Glutamatergic neuron (in vitro differentiated cells): ENCODE measurements at regions not wholly inside any gene's neighbourhood (a gene's known extent, or its start where the extent isn't known, plus 50 kb on each side); places are given as distances from the start of the nearest gene placed in this dataset.

Experiments used
- DNase-seq: peaks from one replicate; pipeline ENCODE4 v3.0.0; 2022
- H3K27ac Mint-ChIP-seq: one replicate; pipeline ENCODE4 v1.8.0; 2020; ENCODE audit warnings: mild to moderate bottlenecking, mixed read lengths, inconsistent platforms; ENCODE audit not compliant: unreplicated experiment
- H3K27me3 Mint-ChIP-seq: one replicate; pipeline ENCODE4 v1.8.0; 2020; ENCODE audit warnings: mild to moderate bottlenecking, moderate library complexity, mixed read lengths, inconsistent platforms; ENCODE audit not compliant: unreplicated experiment
- H3K36me3 Mint-ChIP-seq: one replicate; pipeline ENCODE4 v1.8.0; 2020; ENCODE audit warnings: mild to moderate bottlenecking, mixed read lengths, inconsistent platforms; ENCODE audit not compliant: unreplicated experiment
- H3K4me1 Mint-ChIP-seq: one replicate; pipeline ENCODE4 v1.8.0; 2020; ENCODE audit warnings: mild to moderate bottlenecking, low read depth, mixed read lengths, inconsistent platforms; ENCODE audit not compliant: unreplicated experiment
- H3K4me3 Mint-ChIP-seq: one replicate; pipeline ENCODE4 v1.8.0; 2020; ENCODE audit warnings: mild to moderate bottlenecking, mixed read lengths, inconsistent platforms; ENCODE audit not compliant: unreplicated experiment
- H3K9me3 Mint-ChIP-seq: one replicate; pipeline ENCODE4 v1.8.0; 2020; ENCODE audit warnings: mild to moderate bottlenecking, moderate library complexity, mixed read lengths, inconsistent platforms; ENCODE audit not compliant: unreplicated experiment
- CTCF ChIP-seq: fragments of 200-600 bp; sonication (generic); IDR thresholded peaks from one replicate; pipeline ENCODE4 v1.5.0; 2021; ENCODE audit not compliant: partially characterized antibody, unreplicated experiment

DNA sequence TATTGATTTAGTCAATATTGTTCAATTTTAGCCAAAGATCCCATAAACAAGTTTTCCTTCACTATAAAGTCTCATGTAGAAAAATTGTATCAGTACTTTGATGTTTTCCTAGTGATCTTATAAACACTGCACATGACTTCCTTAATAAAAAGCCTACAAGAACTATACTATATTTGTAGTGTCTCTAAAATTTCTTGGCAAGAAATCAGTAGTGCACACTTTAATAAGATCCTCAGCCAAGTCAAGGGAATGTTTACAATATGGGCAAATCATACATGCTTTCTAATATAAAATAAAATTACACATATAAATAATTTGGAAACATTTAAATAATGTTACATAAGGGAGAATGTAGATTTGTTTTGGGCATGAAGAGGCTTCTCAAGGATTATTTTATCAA, 203.0 kb upstream of the CCDC179 start:
- H3K36me3 Mint-ChIP-seq: no peaks in the 10 kb centered on the region
- H3K4me1 Mint-ChIP-seq: no peaks in the 10 kb centered on the region
- H3K27ac Mint-ChIP-seq: no peak overlapping the region
- TF ChIP-seq CTCF: no peak
- DNase-seq: no peak
- H3K4me3 Mint-ChIP-seq: no peak overlapping the region
- H3K9me3 Mint-ChIP-seq: no peaks in the 10 kb centered on the region
- no peaks in the 10 kb centered on the region for H3K27me3 Mint-ChIP-seq

- Mint-ChIP-seq H3K9me3 (no peaks in the 10 kb centered on the region), H3K4me3 (no peak overlapping the region), H3K27me3 (no peaks in the 10 kb centered on the region), H3K4me1 (peaks cover 3% of the 10 kb centered on the region), H3K27ac (no peak overlapping the region), H3K36me3 (no peaks in the 10 kb centered on the region)
- no peak for TF ChIP-seq CTCF
- no peak for DNase-seq
Measured at GRCh38 chr11:23078289-23078971, 218.2 kb upstream of the CCDC179 start.

- H3K36me3 Mint-ChIP-seq: no peaks in the 10 kb centered on the region
- no peak overlapping the region for H3K4me3 Mint-ChIP-seq
- no peaks in the 10 kb centered on the region for H3K9me3 Mint-ChIP-seq
- H3K27me3 Mint-ChIP-seq: no peaks in the 10 kb centered on the region
- H3K4me1 Mint-ChIP-seq: peaks cover 3% of the 10 kb centered on the region
- DNase-seq: no peak
- TF ChIP-seq CTCF: no peak
- H3K27ac Mint-ChIP-seq: no peak overlapping the region
Measured at GRCh38 chr11:23079382-23079813, 219.1 kb upstream of the CCDC179 start.

DNA sequence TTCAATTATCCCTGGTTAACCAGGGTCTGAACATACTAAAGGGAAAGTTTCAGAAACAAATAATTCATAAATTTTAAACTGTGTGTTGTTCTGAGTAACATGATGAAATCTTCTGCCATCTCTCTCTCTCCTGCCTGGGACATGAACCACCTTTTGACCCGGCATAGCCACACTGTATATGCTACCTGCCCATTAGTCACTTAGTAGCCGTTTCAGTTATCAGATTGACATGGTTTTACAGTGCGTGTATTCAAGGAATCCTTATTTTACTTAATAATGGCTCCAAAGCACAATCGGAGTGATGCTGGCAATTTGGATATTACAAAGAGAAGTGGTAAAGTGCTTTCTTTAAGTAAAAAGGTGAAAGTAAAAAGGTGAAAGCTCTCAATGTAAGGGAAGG, 227.1 kb upstream of the CCDC179 start:
- H3K27ac Mint-ChIP-seq: no peak overlapping the region
- no peaks in the 10 kb centered on the region for H3K9me3 Mint-ChIP-seq

DNA sequence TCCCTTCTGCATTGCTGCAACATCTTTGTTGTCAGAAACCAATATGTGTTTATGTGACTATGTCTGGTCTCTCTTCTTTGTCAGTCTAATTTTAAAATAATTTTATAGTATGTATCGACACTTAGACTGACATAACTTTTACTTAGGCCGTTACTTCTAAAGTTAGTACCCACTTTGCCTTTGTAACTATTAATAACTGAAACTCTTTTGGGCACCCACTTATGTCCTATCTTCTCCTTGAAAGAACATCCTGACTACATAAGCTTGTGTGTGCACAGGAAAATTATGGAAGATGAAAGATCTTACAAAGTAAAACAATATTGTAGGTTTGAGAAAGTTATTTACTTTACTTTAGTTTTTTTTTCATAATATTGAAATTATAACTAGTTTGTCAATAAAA, 230.4 kb upstream of the CCDC179 start:
- H3K27ac Mint-ChIP-seq: no peak overlapping the region
- no peaks in the 10 kb centered on the region for H3K36me3 Mint-ChIP-seq
- no peaks in the 10 kb centered on the region for H3K9me3 Mint-ChIP-seq
- DNase-seq: no peak
- no peaks in the 10 kb centered on the region for H3K27me3 Mint-ChIP-seq
- H3K4me3 Mint-ChIP-seq: no peak overlapping the region
- no peak for TF ChIP-seq CTCF
- H3K4me1 Mint-ChIP-seq: no peaks in the 10 kb centered on the region

More for the DNA sequence above, 227.1 kb upstream of the CCDC179 start:
- no peaks in the 10 kb centered on the region for H3K27me3 Mint-ChIP-seq
- H3K4me3 Mint-ChIP-seq: no peak overlapping the region
- no peak for DNase-seq
- no peaks in the 10 kb centered on the region for H3K36me3 Mint-ChIP-seq
- TF ChIP-seq CTCF: no peak
- H3K4me1 Mint-ChIP-seq: no peaks in the 10 kb centered on the region
